RWPE1 (cell line): ENCODE measurements at regions not wholly inside any gene's neighbourhood (a gene's known extent, or its start where the extent isn't known, plus 50 kb on each side); places are given as distances from the start of the nearest gene placed in this dataset.

Experiments used
- CTCF ChIA-PET: fragments of 350-600 bp; sonication (Branson Sonifier 250); formaldehyde crosslinking; extraction: SDS; loops from one replicate; lab custom pipeline; 2021; lab: Yijun Ruan, JAX
- POLR2A ChIA-PET: fragments of 400-600 bp; formaldehyde crosslinking; extraction: SDS; loops from one replicate; lab custom pipeline; 2020; ENCODE audit warnings: antibody characterized with exemption; ENCODE audit not compliant: low non-redundant PET; lab: Yijun Ruan, JAX
- DNase-seq: peaks from one replicate; pipeline ENCODE4 v3.0.0; 2012; ENCODE audit warnings: low spot score
- H3K27ac ChIP-seq: fragments of 450-650 bp; 2 replicates; pipeline ENCODE4 v1.5.1; 2017
- CTCF ChIP-seq: fragments of 450-650 bp; conservative IDR thresholded peaks from 2 replicates; pipeline ENCODE4 v1.5.1; 2017; ENCODE audit warnings: low read depth, mild to moderate bottlenecking

DNA sequence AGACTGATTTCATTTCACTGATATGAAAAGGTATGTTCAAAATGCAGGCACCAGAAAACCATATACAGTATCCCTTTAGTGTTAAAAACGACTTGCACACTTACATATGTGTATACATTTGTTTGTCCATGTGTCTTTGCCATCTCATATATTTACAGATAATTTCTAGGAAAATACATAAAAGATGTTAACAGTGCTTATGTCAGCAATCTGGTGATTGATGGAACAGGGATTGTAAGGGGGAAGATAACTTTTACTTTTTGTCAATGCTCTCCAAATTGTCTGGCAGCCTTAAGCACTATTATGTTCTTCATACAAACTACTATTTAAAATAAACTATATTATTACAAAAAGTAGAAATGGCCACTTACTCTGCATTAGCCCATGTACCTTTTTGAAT is 238.5 kb upstream of the DEFB112 start:
- DNase-seq: no peak
- H3K27ac ChIP-seq: no peak overlapping the region
- ChIA-PET CTCF (interaction anchor here (0.7 kb wide), 1 partner anchor 11 kb away, joined by 3 read pairs; no protein-coding TSS in a partner anchor), POLR2A (no interaction called here)
- TF ChIP-seq CTCF: no peak

GRCh38 chr6:50288881-50289280 is 239.2 kb upstream of the DEFB112 start:
- no peak for TF ChIP-seq CTCF
- CTCF ChIA-PET: no interaction called here
- no peak overlapping the region for H3K27ac ChIP-seq
- POLR2A ChIA-PET: no interaction called here
- no peak for DNase-seq

- TF ChIP-seq CTCF: no peak
- CTCF ChIA-PET: no interaction called here
- DNase-seq: no peak
- H3K27ac ChIP-seq: no peak overlapping the region
- POLR2A ChIA-PET: no interaction called here
Measured at GRCh38 chr6:50289366-50289765, 239.6 kb upstream of the DEFB112 start.

DNA sequence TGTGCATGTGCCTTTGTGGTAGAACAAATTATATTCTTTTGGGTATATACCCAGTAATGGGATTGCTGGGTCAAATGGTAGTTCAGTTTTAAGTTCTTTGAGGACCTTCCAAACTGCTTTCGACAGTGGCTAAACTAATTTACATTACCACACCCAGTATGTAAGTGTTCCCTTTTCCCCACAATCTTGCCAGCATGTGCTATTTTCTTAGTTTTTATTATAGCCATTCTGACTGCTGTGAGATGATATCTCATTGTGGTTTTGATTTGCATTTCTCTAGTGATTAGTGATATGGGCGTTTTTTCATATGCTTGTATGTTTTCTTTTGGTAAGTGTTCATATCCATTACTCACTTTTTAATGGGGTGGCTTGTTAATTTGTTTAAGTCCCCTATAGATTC is 251.6 kb upstream of the DEFB112 start:
- TF ChIP-seq CTCF: no peak
- POLR2A ChIA-PET: no interaction called here
- CTCF ChIA-PET: no interaction called here
- H3K27ac ChIP-seq: no peak overlapping the region
- DNase-seq: no peak

- H3K27ac ChIP-seq: no peak overlapping the region
- no peak for TF ChIP-seq CTCF
- ChIA-PET POLR2A (no interaction called here), CTCF (no interaction called here)
- DNase-seq: no peak
Measured at GRCh38 chr6:50305660-50306059, 255.9 kb upstream of the DEFB112 start.

GRCh38 chr6:50318536-50318935 is 268.8 kb upstream of the DEFB112 start:
- ChIA-PET POLR2A (no interaction called here), CTCF (no interaction called here)
- H3K27ac ChIP-seq: no peak overlapping the region
- TF ChIP-seq CTCF: no peak
- no peak for DNase-seq

DNA sequence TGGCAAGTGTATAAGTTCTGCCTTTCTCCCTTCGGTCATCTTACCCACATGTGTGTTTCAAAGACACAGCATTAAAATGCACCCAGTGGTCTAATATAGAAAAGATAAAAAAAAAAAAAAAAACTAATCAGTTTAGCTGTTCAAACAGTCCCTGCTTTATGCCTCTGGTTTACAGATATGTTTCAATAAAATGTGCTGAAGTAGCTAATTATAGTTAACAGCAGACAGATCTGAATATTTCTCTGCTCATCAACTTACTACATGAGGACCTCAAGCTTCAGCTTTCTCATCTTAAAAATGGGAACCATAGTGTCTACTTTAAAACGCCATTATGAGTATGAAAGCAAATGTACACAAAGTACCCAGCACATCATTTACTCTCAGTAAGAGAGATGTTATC is 280.6 kb upstream of the DEFB112 start:
- DNase-seq: no peak
- POLR2A ChIA-PET: no interaction called here
- TF ChIP-seq CTCF: no peak
- CTCF ChIA-PET: no interaction called here
- no peak overlapping the region for H3K27ac ChIP-seq
